ENCODE measurements at regions not wholly inside any gene's neighbourhood (a gene's known extent, or its start where the extent isn't known, plus 50 kb on each side); places are given as distances from the start of the nearest gene placed in this dataset.

DNA sequence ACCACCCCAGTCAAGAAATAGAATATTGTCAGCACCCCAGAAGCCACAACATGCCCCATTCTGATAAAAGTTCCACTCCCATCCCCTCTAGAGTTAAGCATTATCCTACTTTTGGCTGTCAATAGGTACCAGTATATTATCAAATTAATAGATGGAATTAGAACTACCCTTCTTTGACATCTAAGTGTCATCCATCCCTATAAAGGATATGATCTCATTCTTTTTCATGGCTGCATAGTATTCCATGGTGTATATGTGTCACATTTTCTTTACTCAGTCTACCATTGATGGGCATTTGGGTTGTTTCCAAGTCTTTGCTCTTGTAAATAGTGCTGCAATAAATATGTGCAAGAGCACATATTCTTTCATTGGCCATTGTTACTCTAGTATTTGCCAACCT lies 246.2 kb downstream of the SEC23A start:
- TF ChIP-seq, protein P1, sequence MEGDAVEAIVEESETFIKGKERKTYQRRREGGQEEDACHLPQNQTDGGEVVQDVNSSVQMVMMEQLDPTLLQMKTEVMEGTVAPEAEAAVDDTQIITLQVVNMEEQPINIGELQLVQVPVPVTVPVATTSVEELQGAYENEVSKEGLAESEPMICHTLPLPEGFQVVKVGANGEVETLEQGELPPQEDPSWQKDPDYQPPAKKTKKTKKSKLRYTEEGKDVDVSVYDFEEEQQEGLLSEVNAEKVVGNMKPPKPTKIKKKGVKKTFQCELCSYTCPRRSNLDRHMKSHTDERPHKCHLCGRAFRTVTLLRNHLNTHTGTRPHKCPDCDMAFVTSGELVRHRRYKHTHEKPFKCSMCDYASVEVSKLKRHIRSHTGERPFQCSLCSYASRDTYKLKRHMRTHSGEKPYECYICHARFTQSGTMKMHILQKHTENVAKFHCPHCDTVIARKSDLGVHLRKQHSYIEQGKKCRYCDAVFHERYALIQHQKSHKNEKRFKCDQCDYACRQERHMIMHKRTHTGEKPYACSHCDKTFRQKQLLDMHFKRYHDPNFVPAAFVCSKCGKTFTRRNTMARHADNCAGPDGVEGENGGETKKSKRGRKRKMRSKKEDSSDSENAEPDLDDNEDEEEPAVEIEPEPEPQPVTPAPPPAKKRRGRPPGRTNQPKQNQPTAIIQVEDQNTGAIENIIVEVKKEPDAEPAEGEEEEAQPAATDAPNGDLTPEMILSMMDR (IDR thresholded peaks at IDR 0.05): no peak
- no peak for TF ChIP-seq ZFX (IDR thresholded peaks at IDR 0.05; ENCODE audit: borderline replicate concordance)

Data from 22Rv1 (cell line).